SK-N-SH treated with all-trans-retinoic acid at 6 μM for 48 hours (cell line): ENCODE measurements at regions not wholly inside any gene's neighbourhood (a gene's known extent, or its start where the extent isn't known, plus 50 kb on each side); places are given as distances from the start of the nearest gene placed in this dataset.

Experiments used
- ATAC-seq: fragments of 200-7000 bp; cut with Tn5 transposase; 3 replicates; pipeline ENCODE4 v1.9.1; 2020; ENCODE audit warnings: mild to moderate bottlenecking, moderate library complexity
- ARNTL ChIP-seq: fragments of 450-650 bp; formaldehyde crosslinking; IDR thresholded peaks from 2 replicates; pipeline ENCODE4 v1.5.0; 2020; ENCODE audit warnings: low read depth, mild to moderate bottlenecking, moderate library complexity, borderline replicate concordance
- CREB5 ChIP-seq: fragments of 250-450 bp; sonication (Bioruptor Pico); IDR thresholded peaks from 2 replicates; pipeline ENCODE4 v1.5.1; 2020; ENCODE audit warnings: low read depth, mild to moderate bottlenecking, moderate library complexity
- CSDC2 ChIP-seq: fragments of 250-450 bp; sonication (Bioruptor Pico); IDR thresholded peaks from 2 replicates; pipeline ENCODE4 v1.5.0; 2020; ENCODE audit warnings: mild to moderate bottlenecking, moderate library complexity
- CSRNP3 ChIP-seq: fragments of 250-450 bp; sonication (Bioruptor Pico); IDR thresholded peaks from 2 replicates; pipeline ENCODE4 v1.5.1; 2021; ENCODE audit warnings: mild to moderate bottlenecking, moderate library complexity
- ESRRG ChIP-seq: fragments of 250-450 bp; sonication (Bioruptor Pico); IDR thresholded peaks from 2 replicates; pipeline ENCODE4 v1.6.1; 2021; ENCODE audit warnings: mild to moderate bottlenecking
- GLIS3 ChIP-seq: fragments of 250-450 bp; sonication (Bioruptor Pico); IDR thresholded peaks from 2 replicates; pipeline ENCODE4 v1.5.0; 2020; ENCODE audit warnings: mild to moderate bottlenecking, moderate library complexity
- ISL1 ChIP-seq: fragments of 250-450 bp; sonication (Bioruptor Pico); IDR thresholded peaks from 2 replicates; pipeline ENCODE4 v2.1.2; 2022; ENCODE audit warnings: mild to moderate bottlenecking, moderate library complexity
- OSR1 ChIP-seq: fragments of 250-450 bp; sonication (Bioruptor Pico); IDR thresholded peaks from 2 replicates; pipeline ENCODE4 v1.8.0; 2022; ENCODE audit warnings: moderate library complexity, mild to moderate bottlenecking, inconsistent platforms
- PATZ1 ChIP-seq: fragments of 250-450 bp; sonication (Bioruptor Pico); IDR thresholded peaks from 2 replicates; pipeline ENCODE4 v1.8.0; 2020; ENCODE audit warnings: mild to moderate bottlenecking, moderate library complexity, borderline replicate concordance
- POU6F1 ChIP-seq: fragments of 250-450 bp; sonication (Bioruptor Pico); IDR thresholded peaks from 2 replicates; pipeline ENCODE4 v1.8.0; 2021; ENCODE audit warnings: low read depth, mild to moderate bottlenecking, moderate library complexity, borderline replicate concordance
- PPARA ChIP-seq: fragments of 250-450 bp; sonication (Bioruptor Pico); IDR thresholded peaks from 2 replicates; pipeline ENCODE4 v1.5.0; 2020; ENCODE audit warnings: mild to moderate bottlenecking, borderline replicate concordance
- RARB ChIP-seq: fragments of 250-450 bp; sonication (Bioruptor Pico); IDR thresholded peaks from 2 replicates; pipeline ENCODE4 v1.8.0; 2021; ENCODE audit warnings: mild to moderate bottlenecking, moderate library complexity
- SNAI2 ChIP-seq: fragments of 250-450 bp; sonication (Bioruptor Pico); IDR thresholded peaks from 2 replicates; pipeline ENCODE4 v1.5.0; 2020; ENCODE audit warnings: mild to moderate bottlenecking, moderate library complexity
- TCF4 ChIP-seq: fragments of 250-450 bp; sonication (Bioruptor Pico); IDR thresholded peaks from 2 replicates; pipeline ENCODE4 v1.8.0; 2021; ENCODE audit warnings: mild to moderate bottlenecking, moderate library complexity, borderline replicate concordance
- TOX ChIP-seq: fragments of 250-450 bp; sonication (Bioruptor Pico); IDR thresholded peaks from 2 replicates; pipeline ENCODE4 v1.8.0; 2021; ENCODE audit warnings: mild to moderate bottlenecking, moderate library complexity, borderline replicate concordance
- TSHZ2 ChIP-seq: fragments of 250-450 bp; sonication (Bioruptor Pico); IDR thresholded peaks from 2 replicates; pipeline ENCODE4 v1.5.0; 2020; ENCODE audit warnings: mild to moderate bottlenecking, moderate library complexity
- ZFP3 ChIP-seq: fragments of 250-450 bp; sonication (Bioruptor Pico); IDR thresholded peaks from 2 replicates; pipeline ENCODE4 v1.5.0; 2020; ENCODE audit warnings: mild to moderate bottlenecking, moderate library complexity
- ZFP30 ChIP-seq: fragments of 450-650 bp; formaldehyde crosslinking; IDR thresholded peaks from 2 replicates; pipeline ENCODE4 v1.5.0; 2022; ENCODE audit warnings: mild to moderate bottlenecking, moderate library complexity
- ZNF565 ChIP-seq: fragments of 450-650 bp; formaldehyde crosslinking; conservative IDR thresholded peaks from 2 replicates; pipeline ENCODE4 v1.5.0; 2020; ENCODE audit warnings: low read depth, mild to moderate bottlenecking, moderate library complexity
- ZNF70 ChIP-seq: fragments of 450-650 bp; formaldehyde crosslinking; IDR thresholded peaks from 2 replicates; pipeline ENCODE4 v1.5.0; 2020; ENCODE audit warnings: mild to moderate bottlenecking, moderate library complexity
- ZNF8 ChIP-seq: fragments of 450-650 bp; formaldehyde crosslinking; IDR thresholded peaks from 2 replicates; pipeline ENCODE4 v1.5.0; 2020; ENCODE audit warnings: mild to moderate bottlenecking, moderate library complexity

- TF ChIP-seq PATZ1: no peak
- TF ChIP-seq CREB5 (CRISPR knock-in tag): no peak
- no peak for TF ChIP-seq OSR1 (CRISPR knock-in tag)
- no peak for TF ChIP-seq ISL1 (CRISPR knock-in tag)
- no peak for TF ChIP-seq POU6F1 (CRISPR knock-in tag)
- no peak for TF ChIP-seq ARNTL (CRISPR knock-in tag)
- no peak for TF ChIP-seq TSHZ2 (CRISPR knock-in tag)
- no peak for TF ChIP-seq TCF4 (CRISPR knock-in tag)
- no peak for TF ChIP-seq GLIS3 (CRISPR knock-in tag)
- TF ChIP-seq RARB (CRISPR knock-in tag): no peak
- no peak for TF ChIP-seq ZNF70
- no peak for TF ChIP-seq ZNF565 (CRISPR knock-in tag)
- TF ChIP-seq TOX (CRISPR knock-in tag): no peak
- no peak for ATAC-seq
These were observed 274.5 kb upstream of the IZUMO3 start for GRCh38 chr9:24820196-24820595.

- ATAC-seq: no peak
- no peak for TF ChIP-seq PPARA (CRISPR knock-in tag)
- TF ChIP-seq ESRRG (CRISPR knock-in tag): no peak
- no peak for TF ChIP-seq CSRNP3
- TF ChIP-seq PATZ1: no peak
- TF ChIP-seq GLIS3 (CRISPR knock-in tag): no peak
- no peak for TF ChIP-seq TCF4 (CRISPR knock-in tag)
- TF ChIP-seq ARNTL (CRISPR knock-in tag): no peak
- TF ChIP-seq ZNF8 (CRISPR knock-in tag): no peak
- no peak for TF ChIP-seq TSHZ2 (CRISPR knock-in tag)
- no peak for TF ChIP-seq CSDC2
- no peak for TF ChIP-seq ZFP3
- TF ChIP-seq SNAI2 (CRISPR knock-in tag): no peak
- no peak for TF ChIP-seq ZFP30 (CRISPR knock-in tag)
These were observed 272.1 kb upstream of the IZUMO3 start for GRCh38 chr9:24817756-24818155.
